ENCODE measurements at regions not wholly inside any gene's neighbourhood (a gene's known extent, or its start where the extent isn't known, plus 50 kb on each side); places are given as distances from the start of the nearest gene placed in this dataset.

DNA sequence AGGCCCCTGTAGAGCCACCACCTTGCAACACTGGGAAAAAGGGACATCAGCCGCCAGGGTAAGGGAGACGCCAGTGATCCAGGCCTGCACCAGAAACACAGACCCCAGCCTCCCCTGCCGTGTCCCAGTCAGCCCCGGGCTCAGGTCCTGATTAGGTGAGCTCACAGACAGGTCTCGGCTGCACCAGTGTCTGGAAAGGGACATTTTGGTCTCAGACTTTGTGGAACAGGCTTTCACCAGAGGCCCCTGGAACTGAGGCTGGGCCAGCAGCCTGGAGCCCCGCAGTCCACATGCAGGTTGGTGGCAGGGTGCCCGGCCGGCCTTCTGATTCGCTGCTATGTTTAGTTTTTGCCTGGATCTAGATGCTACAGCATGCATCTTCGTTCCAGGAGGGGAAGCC is 369.0 kb upstream of the IRX4 start:
- TF ChIP-seq POLR2A (IDR thresholded peaks at IDR 0.05; ENCODE audit: low read length) (no peak), GATA1 (IDR thresholded peaks at IDR 0.05; ENCODE audit: low read depth, low read length) (no peak)
